HG02938 (cell line): ENCODE measurements at regions not wholly inside any gene's neighbourhood (a gene's known extent, or its start where the extent isn't known, plus 50 kb on each side); places are given as distances from the start of the nearest gene placed in this dataset.

Experiments used
- ATAC-seq: cut with Tn5 transposase; IDR thresholded peaks from one replicate; pipeline ENCODE4 v1.9.1; 2021; ENCODE audit warnings: mild to moderate bottlenecking, moderate library complexity; ENCODE audit not compliant: unreplicated experiment

- no peak for ATAC-seq
Measured at GRCh38 chr10:128520211-128520815, 394.1 kb upstream of the MKI67 start.

- no peak for ATAC-seq
Measured at GRCh38 chr10:128522551-128523308, 396.5 kb upstream of the MKI67 start.

GRCh38 chr10:128525444-128525843 lies 399.2 kb upstream of the MKI67 start:
- ATAC-seq, result no peak

GRCh38 chr10:128525936-128526335 lies 399.7 kb upstream of the MKI67 start:
- no peak for ATAC-seq

- ATAC-seq, result no peak
Measured at GRCh38 chr10:128526791-128527375, 400.7 kb upstream of the MKI67 start.

GRCh38 chr10:128527711-128528110 lies 401.5 kb upstream of the MKI67 start:
- no peak for ATAC-seq

GRCh38 chr10:128528167-128528566 lies 401.9 kb upstream of the MKI67 start:
- ATAC-seq, result no peak

GRCh38 chr10:128528781-128529180 lies 402.6 kb upstream of the MKI67 start:
- ATAC-seq, result no peak

- no peak for ATAC-seq
Measured at GRCh38 chr10:128529225-128529624, 403.0 kb upstream of the MKI67 start.

- ATAC-seq, result peak; percentile 58
Measured at GRCh38 chr10:128530301-128530700, 404.1 kb upstream of the MKI67 start.

- no peak for ATAC-seq
Measured at GRCh38 chr10:128530946-128531345, 404.7 kb upstream of the MKI67 start.

GRCh38 chr10:128534686-128535085 lies 408.5 kb upstream of the MKI67 start:
- ATAC-seq, result no peak

GRCh38 chr10:128536259-128536658 lies 410.0 kb upstream of the MKI67 start:
- no peak for ATAC-seq

- no peak for ATAC-seq
Measured at GRCh38 chr10:128537834-128538330, 411.7 kb upstream of the MKI67 start.

- ATAC-seq, result no peak
Measured at GRCh38 chr10:128538671-128539070, 412.4 kb upstream of the MKI67 start.

GRCh38 chr10:128539510-128540127 lies 413.4 kb upstream of the MKI67 start:
- no peak for ATAC-seq

- ATAC-seq, result no peak
Measured at GRCh38 chr10:128540128-128540762, 414.0 kb upstream of the MKI67 start.

GRCh38 chr10:128540781-128541761 lies 414.8 kb upstream of the MKI67 start:
- ATAC-seq, result no peak

- ATAC-seq, result no peak
Measured at GRCh38 chr10:128541926-128542475, 415.8 kb upstream of the MKI67 start.

GRCh38 chr10:128542659-128543058 lies 416.4 kb upstream of the MKI67 start:
- ATAC-seq, result no peak
